ENCODE measurements at regions not wholly inside any gene's neighbourhood (a gene's known extent, or its start where the extent isn't known, plus 50 kb on each side); places are given as distances from the start of the nearest gene placed in this dataset.

DNA sequence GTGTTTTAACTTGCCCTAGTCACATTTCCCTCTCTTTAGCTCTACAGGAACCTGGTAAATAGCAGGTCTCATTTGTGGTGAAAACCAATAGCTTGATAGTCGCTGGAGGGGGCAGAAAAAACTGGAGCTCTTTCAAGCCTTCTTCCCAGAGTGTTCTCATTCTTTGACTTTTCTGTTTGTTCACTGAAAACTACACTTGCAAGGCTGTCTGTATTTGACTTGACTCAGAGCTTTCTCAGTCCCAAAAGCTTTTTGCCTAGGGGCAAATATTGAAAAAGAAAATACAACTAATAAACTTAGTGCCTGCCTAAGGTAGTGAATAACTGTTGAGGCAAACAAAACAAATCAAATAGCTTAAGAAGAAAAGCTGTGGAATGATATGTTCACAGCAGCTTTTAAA, 217.1 kb upstream of the CHRM3 start:
- no peak for ATAC-seq
- TF ChIP-seq ZNF70 (CRISPR knock-in tag; IDR thresholded peaks at IDR 0.05), result no peak
- no peak for TF ChIP-seq RARB (CRISPR knock-in tag; IDR thresholded peaks at IDR 0.05)
- no peak for TF ChIP-seq ZC3H10 (CRISPR knock-in tag; IDR thresholded peaks at IDR 0.05)
- TF ChIP-seq ZFP3 (CRISPR knock-in tag; IDR thresholded peaks at IDR 0.05), result no peak
- TF ChIP-seq, protein P1, sequence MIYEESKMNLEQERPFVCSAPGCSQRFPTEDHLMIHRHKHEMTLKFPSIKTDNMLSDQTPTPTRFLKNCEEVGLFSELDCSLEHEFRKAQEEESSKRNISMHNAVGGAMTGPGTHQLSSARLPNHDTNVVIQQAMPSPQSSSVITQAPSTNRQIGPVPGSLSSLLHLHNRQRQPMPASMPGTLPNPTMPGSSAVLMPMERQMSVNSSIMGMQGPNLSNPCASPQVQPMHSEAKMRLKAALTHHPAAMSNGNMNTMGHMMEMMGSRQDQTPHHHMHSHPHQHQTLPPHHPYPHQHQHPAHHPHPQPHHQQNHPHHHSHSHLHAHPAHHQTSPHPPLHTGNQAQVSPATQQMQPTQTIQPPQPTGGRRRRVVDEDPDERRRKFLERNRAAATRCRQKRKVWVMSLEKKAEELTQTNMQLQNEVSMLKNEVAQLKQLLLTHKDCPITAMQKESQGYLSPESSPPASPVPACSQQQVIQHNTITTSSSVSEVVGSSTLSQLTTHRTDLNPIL (CRISPR knock-in tag; IDR thresholded peaks at IDR 0.05; ENCODE audit: low read depth), result no peak
- no peak for TF ChIP-seq CSDC2 (CRISPR knock-in tag; IDR thresholded peaks at IDR 0.05)
- TF ChIP-seq, protein P2, sequence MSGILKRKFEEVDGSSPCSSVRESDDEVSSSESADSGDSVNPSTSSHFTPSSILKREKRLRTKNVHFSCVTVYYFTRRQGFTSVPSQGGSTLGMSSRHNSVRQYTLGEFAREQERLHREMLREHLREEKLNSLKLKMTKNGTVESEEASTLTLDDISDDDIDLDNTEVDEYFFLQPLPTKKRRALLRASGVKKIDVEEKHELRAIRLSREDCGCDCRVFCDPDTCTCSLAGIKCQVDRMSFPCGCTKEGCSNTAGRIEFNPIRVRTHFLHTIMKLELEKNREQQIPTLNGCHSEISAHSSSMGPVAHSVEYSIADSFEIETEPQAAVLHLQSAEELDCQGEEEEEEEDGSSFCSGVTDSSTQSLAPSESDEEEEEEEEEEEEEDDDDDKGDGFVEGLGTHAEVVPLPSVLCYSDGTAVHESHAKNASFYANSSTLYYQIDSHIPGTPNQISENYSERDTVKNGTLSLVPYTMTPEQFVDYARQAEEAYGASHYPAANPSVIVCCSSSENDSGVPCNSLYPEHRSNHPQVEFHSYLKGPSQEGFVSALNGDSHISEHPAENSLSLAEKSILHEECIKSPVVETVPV (CRISPR knock-in tag; IDR thresholded peaks at IDR 0.05), result no peak
- no peak for TF ChIP-seq SNAI2 (CRISPR knock-in tag; IDR thresholded peaks at IDR 0.05)

DNA sequence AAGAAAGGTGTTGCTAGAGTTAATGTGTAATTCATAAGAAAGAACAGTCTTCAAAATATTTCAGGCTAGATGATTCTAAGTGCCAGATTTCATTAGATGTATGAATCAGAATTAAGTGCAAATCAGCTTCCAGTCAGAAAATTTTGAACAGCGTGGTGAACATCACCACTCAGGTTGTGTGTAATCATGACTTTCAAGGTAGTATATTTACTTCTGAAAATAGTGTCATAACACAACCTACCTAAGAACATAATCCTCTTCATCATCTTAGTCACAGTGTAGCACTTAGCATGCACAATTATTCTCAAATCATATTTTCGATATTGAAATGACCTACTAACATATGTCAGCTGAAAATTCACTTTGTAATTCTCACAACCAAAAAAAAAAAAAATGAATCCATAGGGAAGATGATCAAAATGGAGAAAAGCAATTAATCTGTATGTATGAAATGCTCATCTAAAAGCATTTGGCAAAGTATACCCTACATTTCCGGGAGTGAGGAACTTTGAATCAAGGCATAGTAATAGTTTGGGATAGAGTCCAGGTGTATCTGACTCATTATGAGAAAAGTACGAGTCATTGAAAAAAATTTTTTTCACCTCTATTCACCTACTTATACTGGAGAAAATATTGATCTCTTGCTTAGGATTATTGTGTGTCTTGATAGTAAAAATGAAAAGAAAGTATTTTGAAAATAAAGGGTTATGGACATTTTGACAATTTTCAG, 221.8 kb upstream of the CHRM3 start:
- no peak for ATAC-seq
- TF ChIP-seq ARNTL (CRISPR knock-in tag; IDR thresholded peaks at IDR 0.05; ENCODE audit: borderline replicate concordance, low read depth), result no peak
- no peak for TF ChIP-seq ZFP3 (CRISPR knock-in tag; IDR thresholded peaks at IDR 0.05)
- no peak for TF ChIP-seq ISL1 (CRISPR knock-in tag; IDR thresholded peaks at IDR 0.05)
- no peak for TF ChIP-seq CSDC2 (CRISPR knock-in tag; IDR thresholded peaks at IDR 0.05)
- no peak for TF ChIP-seq GLIS3 (CRISPR knock-in tag; IDR thresholded peaks at IDR 0.05)
- TF ChIP-seq ZNF565 (CRISPR knock-in tag; conservative IDR thresholded peaks at IDR 0.05; ENCODE audit: low read depth), result no peak
- no peak for TF ChIP-seq TOX (CRISPR knock-in tag; IDR thresholded peaks at IDR 0.05; ENCODE audit: borderline replicate concordance)
- TF ChIP-seq PPARA (CRISPR knock-in tag; IDR thresholded peaks at IDR 0.05; ENCODE audit: borderline replicate concordance), result no peak
- no peak for TF ChIP-seq ZFP30 (CRISPR knock-in tag; IDR thresholded peaks at IDR 0.05)

DNA sequence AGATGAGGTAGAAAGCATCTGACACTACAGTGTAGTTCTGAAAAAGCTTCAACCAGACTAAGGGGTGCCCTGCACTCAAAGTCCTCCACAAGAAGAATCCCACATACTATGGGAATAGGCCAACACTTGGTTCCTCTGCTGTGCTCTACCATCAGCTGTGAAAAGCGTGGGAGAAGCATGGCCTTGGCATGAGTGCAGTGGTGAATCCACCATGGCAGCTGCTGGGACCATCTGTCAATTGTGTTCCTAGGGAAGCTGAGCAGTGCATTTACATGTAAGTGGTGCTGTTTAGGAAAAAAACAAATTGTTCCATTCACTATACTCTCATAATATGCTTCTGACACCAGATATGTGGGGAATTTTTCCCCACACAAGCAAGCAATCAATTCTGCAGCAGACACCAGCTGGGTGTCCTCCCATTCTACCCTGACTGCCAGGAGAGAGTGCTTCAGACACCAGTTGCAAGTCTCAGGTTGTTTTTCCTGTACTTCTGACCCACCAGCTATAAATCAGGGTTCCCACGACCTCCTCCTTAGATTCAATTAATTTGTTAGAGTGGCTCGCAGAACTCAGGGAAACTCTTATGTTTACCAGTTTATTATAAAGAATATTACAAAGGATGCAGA, 230.8 kb upstream of the CHRM3 start:
- TF ChIP-seq, protein P1 (CRISPR knock-in tag; IDR thresholded peaks at IDR 0.05; ENCODE audit: low read depth), result no peak
- TF ChIP-seq, protein P2 (CRISPR knock-in tag; IDR thresholded peaks at IDR 0.05), result no peak
- no peak for TF ChIP-seq GLIS3 (CRISPR knock-in tag; IDR thresholded peaks at IDR 0.05)
- TF ChIP-seq ESRRG (CRISPR knock-in tag; IDR thresholded peaks at IDR 0.05), result no peak
- TF ChIP-seq, protein P3, sequence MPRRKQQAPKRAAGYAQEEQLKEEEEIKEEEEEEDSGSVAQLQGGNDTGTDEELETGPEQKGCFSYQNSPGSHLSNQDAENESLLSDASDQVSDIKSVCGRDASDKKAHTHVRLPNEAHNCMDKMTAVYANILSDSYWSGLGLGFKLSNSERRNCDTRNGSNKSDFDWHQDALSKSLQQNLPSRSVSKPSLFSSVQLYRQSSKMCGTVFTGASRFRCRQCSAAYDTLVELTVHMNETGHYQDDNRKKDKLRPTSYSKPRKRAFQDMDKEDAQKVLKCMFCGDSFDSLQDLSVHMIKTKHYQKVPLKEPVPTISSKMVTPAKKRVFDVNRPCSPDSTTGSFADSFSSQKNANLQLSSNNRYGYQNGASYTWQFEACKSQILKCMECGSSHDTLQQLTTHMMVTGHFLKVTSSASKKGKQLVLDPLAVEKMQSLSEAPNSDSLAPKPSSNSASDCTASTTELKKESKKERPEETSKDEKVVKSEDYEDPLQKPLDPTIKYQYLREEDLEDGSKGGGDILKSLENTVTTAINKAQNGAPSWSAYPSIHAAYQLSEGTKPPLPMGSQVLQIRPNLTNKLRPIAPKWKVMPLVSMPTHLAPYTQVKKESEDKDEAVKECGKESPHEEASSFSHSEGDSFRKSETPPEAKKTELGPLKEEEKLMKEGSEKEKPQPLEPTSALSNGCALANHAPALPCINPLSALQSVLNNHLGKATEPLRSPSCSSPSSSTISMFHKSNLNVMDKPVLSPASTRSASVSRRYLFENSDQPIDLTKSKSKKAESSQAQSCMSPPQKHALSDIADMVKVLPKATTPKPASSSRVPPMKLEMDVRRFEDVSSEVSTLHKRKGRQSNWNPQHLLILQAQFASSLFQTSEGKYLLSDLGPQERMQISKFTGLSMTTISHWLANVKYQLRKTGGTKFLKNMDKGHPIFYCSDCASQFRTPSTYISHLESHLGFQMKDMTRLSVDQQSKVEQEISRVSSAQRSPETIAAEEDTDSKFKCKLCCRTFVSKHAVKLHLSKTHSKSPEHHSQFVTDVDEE (CRISPR knock-in tag; IDR thresholded peaks at IDR 0.05), result no peak
- TF ChIP-seq ISL1 (CRISPR knock-in tag; IDR thresholded peaks at IDR 0.05), result no peak
- no peak for TF ChIP-seq TCF4 (CRISPR knock-in tag; IDR thresholded peaks at IDR 0.05; ENCODE audit: borderline replicate concordance)
- no peak for TF ChIP-seq ZNF565 (CRISPR knock-in tag; conservative IDR thresholded peaks at IDR 0.05; ENCODE audit: low read depth)
- no peak for TF ChIP-seq ZNF70 (CRISPR knock-in tag; IDR thresholded peaks at IDR 0.05)
- TF ChIP-seq ZFP3 (CRISPR knock-in tag; IDR thresholded peaks at IDR 0.05), result no peak
- no peak for TF ChIP-seq CSDC2 (CRISPR knock-in tag; IDR thresholded peaks at IDR 0.05)
- TF ChIP-seq, protein P4, sequence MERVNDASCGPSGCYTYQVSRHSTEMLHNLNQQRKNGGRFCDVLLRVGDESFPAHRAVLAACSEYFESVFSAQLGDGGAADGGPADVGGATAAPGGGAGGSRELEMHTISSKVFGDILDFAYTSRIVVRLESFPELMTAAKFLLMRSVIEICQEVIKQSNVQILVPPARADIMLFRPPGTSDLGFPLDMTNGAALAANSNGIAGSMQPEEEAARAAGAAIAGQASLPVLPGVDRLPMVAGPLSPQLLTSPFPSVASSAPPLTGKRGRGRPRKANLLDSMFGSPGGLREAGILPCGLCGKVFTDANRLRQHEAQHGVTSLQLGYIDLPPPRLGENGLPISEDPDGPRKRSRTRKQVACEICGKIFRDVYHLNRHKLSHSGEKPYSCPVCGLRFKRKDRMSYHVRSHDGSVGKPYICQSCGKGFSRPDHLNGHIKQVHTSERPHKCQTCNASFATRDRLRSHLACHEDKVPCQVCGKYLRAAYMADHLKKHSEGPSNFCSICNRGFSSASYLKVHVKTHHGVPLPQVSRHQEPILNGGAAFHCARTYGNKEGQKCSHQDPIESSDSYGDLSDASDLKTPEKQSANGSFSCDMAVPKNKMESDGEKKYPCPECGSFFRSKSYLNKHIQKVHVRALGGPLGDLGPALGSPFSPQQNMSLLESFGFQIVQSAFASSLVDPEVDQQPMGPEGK (CRISPR knock-in tag; IDR thresholded peaks at IDR 0.05; ENCODE audit: borderline replicate concordance), result no peak
- TF ChIP-seq, protein P5, sequence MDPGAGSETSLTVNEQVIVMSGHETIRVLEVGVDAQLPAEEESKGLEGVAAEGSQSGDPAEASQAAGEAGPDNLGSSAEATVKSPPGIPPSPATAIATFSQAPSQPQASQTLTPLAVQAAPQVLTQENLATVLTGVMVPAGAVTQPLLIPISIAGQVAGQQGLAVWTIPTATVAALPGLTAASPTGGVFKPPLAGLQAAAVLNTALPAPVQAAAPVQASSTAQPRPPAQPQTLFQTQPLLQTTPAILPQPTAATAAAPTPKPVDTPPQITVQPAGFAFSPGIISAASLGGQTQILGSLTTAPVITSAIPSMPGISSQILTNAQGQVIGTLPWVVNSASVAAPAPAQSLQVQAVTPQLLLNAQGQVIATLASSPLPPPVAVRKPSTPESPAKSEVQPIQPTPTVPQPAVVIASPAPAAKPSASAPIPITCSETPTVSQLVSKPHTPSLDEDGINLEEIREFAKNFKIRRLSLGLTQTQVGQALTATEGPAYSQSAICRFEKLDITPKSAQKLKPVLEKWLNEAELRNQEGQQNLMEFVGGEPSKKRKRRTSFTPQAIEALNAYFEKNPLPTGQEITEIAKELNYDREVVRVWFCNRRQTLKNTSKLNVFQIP (CRISPR knock-in tag; IDR thresholded peaks at IDR 0.05; ENCODE audit: borderline replicate concordance, low read depth), result no peak
- TF ChIP-seq BACH2 (CRISPR knock-in tag; IDR thresholded peaks at IDR 0.05; ENCODE audit: borderline replicate concordance), result no peak
- no peak for TF ChIP-seq SNAI2 (CRISPR knock-in tag; IDR thresholded peaks at IDR 0.05)
- no peak for TF ChIP-seq RARB (CRISPR knock-in tag; IDR thresholded peaks at IDR 0.05)
- TF ChIP-seq PPARA (CRISPR knock-in tag; IDR thresholded peaks at IDR 0.05; ENCODE audit: borderline replicate concordance), result no peak
- no peak for ATAC-seq

Data from SK-N-SH treated with all-trans-retinoic acid at 6 μM for 48 hours (cell line).